ENCODE measurements at regions not wholly inside any gene's neighbourhood (a gene's known extent, or its start where the extent isn't known, plus 50 kb on each side); places are given as distances from the start of the nearest gene placed in this dataset.

DNA sequence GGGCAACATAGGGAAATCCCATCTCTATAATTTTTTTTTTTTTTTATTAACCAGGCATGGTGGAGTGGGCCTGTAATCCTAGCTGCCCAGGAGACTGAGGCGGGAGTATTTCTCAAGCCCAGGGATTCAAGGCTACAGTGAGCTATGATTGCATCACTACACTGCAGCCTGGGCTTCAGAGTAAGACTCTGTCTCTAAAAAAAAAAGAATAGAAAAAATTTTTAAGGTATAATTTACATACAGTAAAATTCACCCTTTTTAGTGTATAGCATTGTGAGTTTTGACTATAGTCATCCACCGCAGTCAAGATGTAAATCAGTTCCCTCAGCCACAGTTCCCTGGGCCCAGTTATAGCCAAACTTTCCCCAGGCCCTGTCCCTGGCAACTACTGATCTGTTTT is 57.1 kb upstream of the MSH6 start (continued):
- TF ChIP-seq, protein P1, sequence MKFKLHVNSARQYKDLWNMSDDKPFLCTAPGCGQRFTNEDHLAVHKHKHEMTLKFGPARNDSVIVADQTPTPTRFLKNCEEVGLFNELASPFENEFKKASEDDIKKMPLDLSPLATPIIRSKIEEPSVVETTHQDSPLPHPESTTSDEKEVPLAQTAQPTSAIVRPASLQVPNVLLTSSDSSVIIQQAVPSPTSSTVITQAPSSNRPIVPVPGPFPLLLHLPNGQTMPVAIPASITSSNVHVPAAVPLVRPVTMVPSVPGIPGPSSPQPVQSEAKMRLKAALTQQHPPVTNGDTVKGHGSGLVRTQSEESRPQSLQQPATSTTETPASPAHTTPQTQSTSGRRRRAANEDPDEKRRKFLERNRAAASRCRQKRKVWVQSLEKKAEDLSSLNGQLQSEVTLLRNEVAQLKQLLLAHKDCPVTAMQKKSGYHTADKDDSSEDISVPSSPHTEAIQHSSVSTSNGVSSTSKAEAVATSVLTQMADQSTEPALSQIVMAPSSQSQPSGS (IDR thresholded peaks at IDR 0.05; ENCODE audit: low read length) = no peak
- no peak for TF ChIP-seq CTBP2 (IDR thresholded peaks at IDR 0.05; ENCODE audit: borderline replicate concordance, insufficient read depth, insufficient read length, low read length)
- no peak for TF ChIP-seq RBBP5 (IDR thresholded peaks at IDR 0.05; ENCODE audit: borderline replicate concordance, low read depth, low read length)
- no peak for TF ChIP-seq EP300 (IDR thresholded peaks at IDR 0.05; ENCODE audit: borderline replicate concordance in 1 of 2, low read depth in 2 of 2, low read length in 2 of 2)
- TF ChIP-seq CBX8 (IDR thresholded peaks at IDR 0.05; ENCODE audit: borderline replicate concordance, low read depth, low read length) = no peak

Measured in H1 (cell line).